ENCODE measurements at regions not wholly inside any gene's neighbourhood (a gene's known extent, or its start where the extent isn't known, plus 50 kb on each side); places are given as distances from the start of the nearest gene placed in this dataset.

DNA sequence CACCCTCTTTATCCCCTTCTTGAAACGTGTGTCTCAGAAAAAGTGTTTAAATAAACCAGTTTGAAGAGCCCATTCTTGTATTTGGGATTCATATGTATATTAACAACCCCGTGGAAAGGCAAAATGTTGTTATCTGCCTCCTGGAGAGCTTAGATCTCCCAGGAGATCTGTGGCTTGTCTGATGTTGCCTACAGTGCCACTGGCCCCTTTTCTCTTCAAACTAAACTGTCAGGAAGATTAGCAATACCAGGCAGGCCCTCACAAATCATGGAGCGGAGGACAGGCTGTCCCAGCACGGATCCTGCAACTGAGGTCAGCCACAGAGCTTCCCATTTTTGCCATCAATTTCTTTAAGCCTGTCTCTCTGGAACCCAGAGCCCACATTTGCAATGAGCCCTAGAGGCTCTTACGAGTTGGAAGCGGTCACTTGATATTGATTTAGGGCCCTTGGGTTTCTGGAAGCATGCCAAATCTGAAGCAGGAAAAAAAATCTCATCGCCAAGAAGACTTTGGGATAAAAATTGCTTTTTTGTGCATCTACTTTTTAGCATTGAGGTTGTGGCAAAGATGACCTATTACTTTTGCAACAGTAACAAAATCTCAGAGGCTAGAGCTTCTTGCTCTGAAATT is 234.1 kb downstream of the OPA1 start:
- Mint-ChIP-seq H3K27me3 (ENCODE audit: low read depth) (no peaks in the 10 kb centered on the region), H3K4me3 (no peak overlapping the region), H3K27ac (peak overlapping the region; percentile 88), H3K4me1 (peaks cover 79% of the 10 kb centered on the region), H3K36me3 (no peaks in the 10 kb centered on the region), H3K9me3 (no peaks in the 10 kb centered on the region)
- DNase-seq (ENCODE audit: low spot score in 2 of 2, unreplicated experiment in 2 of 2) = no peak
- TF ChIP-seq, protein P1, sequence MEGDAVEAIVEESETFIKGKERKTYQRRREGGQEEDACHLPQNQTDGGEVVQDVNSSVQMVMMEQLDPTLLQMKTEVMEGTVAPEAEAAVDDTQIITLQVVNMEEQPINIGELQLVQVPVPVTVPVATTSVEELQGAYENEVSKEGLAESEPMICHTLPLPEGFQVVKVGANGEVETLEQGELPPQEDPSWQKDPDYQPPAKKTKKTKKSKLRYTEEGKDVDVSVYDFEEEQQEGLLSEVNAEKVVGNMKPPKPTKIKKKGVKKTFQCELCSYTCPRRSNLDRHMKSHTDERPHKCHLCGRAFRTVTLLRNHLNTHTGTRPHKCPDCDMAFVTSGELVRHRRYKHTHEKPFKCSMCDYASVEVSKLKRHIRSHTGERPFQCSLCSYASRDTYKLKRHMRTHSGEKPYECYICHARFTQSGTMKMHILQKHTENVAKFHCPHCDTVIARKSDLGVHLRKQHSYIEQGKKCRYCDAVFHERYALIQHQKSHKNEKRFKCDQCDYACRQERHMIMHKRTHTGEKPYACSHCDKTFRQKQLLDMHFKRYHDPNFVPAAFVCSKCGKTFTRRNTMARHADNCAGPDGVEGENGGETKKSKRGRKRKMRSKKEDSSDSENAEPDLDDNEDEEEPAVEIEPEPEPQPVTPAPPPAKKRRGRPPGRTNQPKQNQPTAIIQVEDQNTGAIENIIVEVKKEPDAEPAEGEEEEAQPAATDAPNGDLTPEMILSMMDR (IDR thresholded peaks at IDR 0.05; ENCODE audit: unreplicated experiment) = no peak

DNA sequence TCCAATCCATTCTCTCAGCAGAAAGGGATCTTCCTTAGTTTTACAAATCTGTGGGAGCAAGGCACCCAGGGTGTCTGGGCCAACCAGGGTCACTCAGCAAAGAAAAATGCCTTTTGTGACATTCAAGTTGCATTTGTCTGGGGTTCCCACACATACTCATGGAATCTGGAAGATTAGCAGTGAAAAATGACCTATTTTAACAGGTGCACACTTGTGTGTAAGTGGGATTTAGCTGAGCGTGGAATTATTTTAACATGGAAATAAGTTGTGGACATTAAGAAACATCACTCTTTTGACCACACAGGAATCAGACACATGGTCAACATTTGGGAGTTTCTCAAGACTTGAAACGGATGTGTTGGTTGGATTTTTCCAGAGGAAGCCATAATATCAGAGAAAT is 234.9 kb downstream of the OPA1 start:
- TF ChIP-seq, protein P1 (IDR thresholded peaks at IDR 0.05; ENCODE audit: unreplicated experiment) = no peak
- Mint-ChIP-seq H3K4me1 (peaks cover 78% of the 10 kb centered on the region), H3K36me3 (no peaks in the 10 kb centered on the region), H3K27ac (peak overlapping the region; percentile 88), H3K27me3 (ENCODE audit: low read depth) (no peaks in the 10 kb centered on the region), H3K9me3 (no peaks in the 10 kb centered on the region), H3K4me3 (no peak overlapping the region)
- DNase-seq (ENCODE audit: low spot score in 2 of 2, unreplicated experiment in 2 of 2) = no peak

DNA sequence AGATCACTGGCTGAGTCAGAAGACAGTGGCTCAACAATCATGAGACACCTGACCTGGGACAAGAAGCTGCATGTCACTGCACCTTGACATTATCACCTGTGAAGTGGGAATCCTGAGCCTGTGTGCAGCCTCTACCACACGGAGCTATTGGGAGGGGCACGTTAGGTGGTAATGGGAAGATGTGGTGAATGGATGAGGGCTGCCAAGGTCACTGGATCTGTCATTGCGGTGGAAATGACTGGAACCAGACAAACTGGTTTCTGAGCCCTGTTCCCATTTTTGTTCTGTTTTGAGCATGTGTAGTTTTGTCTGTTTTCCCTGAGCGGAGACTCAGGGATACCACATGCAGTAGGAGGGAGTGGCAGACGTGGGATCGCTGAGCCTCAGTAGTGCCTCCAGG is 235.5 kb downstream of the OPA1 start:
- H3K36me3 Mint-ChIP-seq = no peaks in the 10 kb centered on the region
- H3K4me3 Mint-ChIP-seq = no peak overlapping the region
- peak overlapping the region; percentile 88 for H3K27ac Mint-ChIP-seq
- no peaks in the 10 kb centered on the region for H3K27me3 Mint-ChIP-seq (ENCODE audit: low read depth)
- peaks cover 76% of the 10 kb centered on the region for H3K4me1 Mint-ChIP-seq
- TF ChIP-seq, protein P1 (IDR thresholded peaks at IDR 0.05; ENCODE audit: unreplicated experiment) = no peak
- H3K9me3 Mint-ChIP-seq = no peaks in the 10 kb centered on the region
- DNase-seq (ENCODE audit: low spot score in 2 of 2, unreplicated experiment in 2 of 2) = no peak

DNA sequence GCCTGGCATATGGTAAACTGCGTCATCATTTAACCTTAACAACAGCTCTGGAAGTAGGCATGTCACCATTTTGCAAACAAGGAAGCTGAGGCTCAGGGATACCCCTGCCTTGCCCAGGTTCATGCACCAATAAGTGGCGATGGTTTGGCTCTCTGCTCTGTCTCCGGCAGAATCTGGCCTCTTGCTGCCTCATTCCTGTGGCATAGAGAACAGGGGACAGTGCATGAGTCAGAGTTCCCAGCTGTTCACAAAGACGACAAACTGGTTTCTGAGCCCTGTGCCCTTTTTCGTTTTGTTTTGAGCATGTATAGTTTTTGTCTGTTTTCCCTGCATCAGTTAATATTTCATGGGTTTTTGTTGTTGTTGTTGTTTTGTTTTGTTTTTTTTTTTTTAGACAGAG is 236.8 kb downstream of the OPA1 start:
- H3K9me3 Mint-ChIP-seq = no peaks in the 10 kb centered on the region
- H3K4me3 Mint-ChIP-seq = no peak overlapping the region
- H3K27ac Mint-ChIP-seq = peak overlapping the region; percentile 96
- no peak for DNase-seq (ENCODE audit: low spot score in 2 of 2, unreplicated experiment in 2 of 2)
- H3K36me3 Mint-ChIP-seq = no peaks in the 10 kb centered on the region
- TF ChIP-seq, protein P1 (IDR thresholded peaks at IDR 0.05; ENCODE audit: unreplicated experiment) = no peak
- peaks cover 75% of the 10 kb centered on the region for H3K4me1 Mint-ChIP-seq
- no peaks in the 10 kb centered on the region for H3K27me3 Mint-ChIP-seq (ENCODE audit: low read depth)

DNA sequence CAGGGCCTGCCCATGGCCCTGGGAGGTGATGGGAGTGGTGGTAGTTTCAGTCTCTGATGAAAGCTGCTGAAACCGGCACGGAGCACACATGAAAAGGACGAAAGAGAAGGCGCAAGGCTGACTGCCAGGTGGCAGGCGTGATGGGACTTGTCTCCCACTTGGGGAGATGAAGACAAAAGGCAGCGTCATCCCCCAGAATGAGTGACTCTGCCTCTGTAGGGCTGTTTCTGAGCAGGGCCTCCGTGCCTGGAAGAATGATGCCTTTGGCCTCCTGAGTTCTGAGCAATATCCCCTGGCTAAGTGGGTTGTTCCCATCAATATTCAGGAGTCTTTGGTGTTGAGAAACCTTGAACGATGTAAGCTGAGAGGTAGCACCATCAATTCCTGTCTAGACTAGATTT is 237.8 kb downstream of the OPA1 start:
- TF ChIP-seq, protein P1 (IDR thresholded peaks at IDR 0.05; ENCODE audit: unreplicated experiment) = no peak
- no peak for DNase-seq (ENCODE audit: low spot score in 2 of 2, unreplicated experiment in 2 of 2)
- Mint-ChIP-seq H3K36me3 (no peaks in the 10 kb centered on the region), H3K4me1 (peaks cover 67% of the 10 kb centered on the region), H3K27ac (peak overlapping the region; percentile 96), H3K27me3 (ENCODE audit: low read depth) (no peaks in the 10 kb centered on the region), H3K9me3 (no peaks in the 10 kb centered on the region), H3K4me3 (no peak overlapping the region)
